ENCODE measurements at regions not wholly inside any gene's neighbourhood (a gene's known extent, or its start where the extent isn't known, plus 50 kb on each side); places are given as distances from the start of the nearest gene placed in this dataset.

- no peak for DNase-seq (ENCODE audit: low read depth)
- peaks cover 4% of the 10 kb centered on the region for H3K27me3 ChIP-seq (ENCODE audit: control insufficient read depth, insufficient read depth, low read length)
- H3K4me3 ChIP-seq (ENCODE audit: low read depth, low read length), result no peak overlapping the region
- no peak for TF ChIP-seq CTCF (IDR thresholded peaks at IDR 0.05; ENCODE audit: insufficient read depth, low read length, poor library complexity, severe bottlenecking)
- no peaks in the 10 kb centered on the region for H3K36me3 ChIP-seq (ENCODE audit: control insufficient read depth, insufficient read depth, low read length)
These were observed 111.6 kb downstream of the SNX5 start for GRCh38 chr20:17856837-17857605.

DNA sequence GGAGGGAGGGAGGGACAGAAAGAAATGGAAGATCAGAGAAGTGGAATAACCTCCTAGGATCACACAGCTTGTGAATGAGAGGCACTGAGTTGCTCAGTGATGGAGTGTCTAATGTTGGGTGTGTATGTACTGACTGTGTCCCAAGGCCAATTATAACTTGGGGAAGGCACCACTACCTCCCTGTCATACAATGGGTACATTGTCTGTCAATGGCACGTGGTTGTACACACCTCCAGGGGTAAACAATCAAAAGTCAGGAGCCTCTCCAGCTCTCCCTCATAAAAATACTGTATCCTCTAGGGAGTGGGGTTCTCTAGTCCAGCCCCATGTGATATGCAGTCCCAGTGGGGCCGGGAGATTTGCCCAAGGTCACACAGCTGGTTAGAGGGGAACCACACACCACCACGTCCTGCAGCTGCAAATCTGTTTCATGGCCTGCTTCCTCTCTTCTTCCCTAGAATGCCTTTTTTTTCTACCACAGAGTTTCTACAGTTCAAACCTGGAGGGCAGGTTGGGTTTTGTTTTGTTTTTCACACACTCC lies 112.5 kb downstream of the SNX5 start:
- no peak for TF ChIP-seq CTCF (IDR thresholded peaks at IDR 0.05; ENCODE audit: insufficient read depth, low read length, poor library complexity, severe bottlenecking)
- H3K4me3 ChIP-seq (ENCODE audit: low read depth, low read length), result no peak overlapping the region
- no peaks in the 10 kb centered on the region for H3K36me3 ChIP-seq (ENCODE audit: control insufficient read depth, insufficient read depth, low read length)
- no peak for DNase-seq (ENCODE audit: low read depth)
- peaks cover 4% of the 10 kb centered on the region for H3K27me3 ChIP-seq (ENCODE audit: control insufficient read depth, insufficient read depth, low read length)

GRCh38 chr20:17854307-17854903 lies 114.2 kb downstream of the SNX5 start:
- no peak overlapping the region for H3K4me3 ChIP-seq (ENCODE audit: low read depth, low read length)
- peaks cover under 1% of the 10 kb centered on the region for H3K27me3 ChIP-seq (ENCODE audit: control insufficient read depth, insufficient read depth, low read length)
- H3K36me3 ChIP-seq (ENCODE audit: control insufficient read depth, insufficient read depth, low read length), result no peaks in the 10 kb centered on the region
- TF ChIP-seq CTCF (IDR thresholded peaks at IDR 0.05; ENCODE audit: insufficient read depth, low read length, poor library complexity, severe bottlenecking), result no peak
- DNase-seq (ENCODE audit: low read depth), result no peak

GRCh38 chr20:17852323-17852722 lies 116.3 kb downstream of the SNX5 start:
- no peak overlapping the region for H3K4me3 ChIP-seq (ENCODE audit: low read depth, low read length)
- no peaks in the 10 kb centered on the region for H3K36me3 ChIP-seq (ENCODE audit: control insufficient read depth, insufficient read depth, low read length)
- H3K27me3 ChIP-seq (ENCODE audit: control insufficient read depth, insufficient read depth, low read length), result no peaks in the 10 kb centered on the region
- TF ChIP-seq CTCF (IDR thresholded peaks at IDR 0.05; ENCODE audit: insufficient read depth, low read length, poor library complexity, severe bottlenecking), result no peak
- no peak for DNase-seq (ENCODE audit: low read depth)

DNA sequence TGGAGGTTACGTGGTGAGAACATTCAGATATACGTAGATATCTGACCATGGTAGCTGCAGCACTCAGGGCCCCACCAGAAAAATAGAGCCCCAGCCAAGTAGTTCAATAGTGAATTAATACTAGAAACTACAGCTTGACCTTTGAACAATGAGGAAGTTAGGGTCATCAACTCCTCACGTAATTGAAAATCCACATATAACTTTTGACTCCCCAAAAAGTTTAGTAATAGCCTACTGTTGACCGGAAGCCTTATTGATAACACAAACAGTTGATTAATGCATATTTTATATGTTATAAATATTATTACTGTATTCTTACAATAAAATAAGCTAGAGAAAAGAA lies 117.9 kb downstream of the SNX5 start:
- H3K4me3 ChIP-seq (ENCODE audit: low read depth, low read length), result no peak overlapping the region
- TF ChIP-seq CTCF (IDR thresholded peaks at IDR 0.05; ENCODE audit: insufficient read depth, low read length, poor library complexity, severe bottlenecking), result no peak

More for the DNA sequence above, 117.9 kb downstream of the SNX5 start:
- H3K27me3 ChIP-seq (ENCODE audit: control insufficient read depth, insufficient read depth, low read length), result no peaks in the 10 kb centered on the region
- DNase-seq (ENCODE audit: low read depth), result no peak
- H3K36me3 ChIP-seq (ENCODE audit: control insufficient read depth, insufficient read depth, low read length), result no peaks in the 10 kb centered on the region

All from kidney epithelial cell (primary cell).